ENCODE measurements at regions not wholly inside any gene's neighbourhood (a gene's known extent, or its start where the extent isn't known, plus 50 kb on each side); places are given as distances from the start of the nearest gene placed in this dataset.

DNA sequence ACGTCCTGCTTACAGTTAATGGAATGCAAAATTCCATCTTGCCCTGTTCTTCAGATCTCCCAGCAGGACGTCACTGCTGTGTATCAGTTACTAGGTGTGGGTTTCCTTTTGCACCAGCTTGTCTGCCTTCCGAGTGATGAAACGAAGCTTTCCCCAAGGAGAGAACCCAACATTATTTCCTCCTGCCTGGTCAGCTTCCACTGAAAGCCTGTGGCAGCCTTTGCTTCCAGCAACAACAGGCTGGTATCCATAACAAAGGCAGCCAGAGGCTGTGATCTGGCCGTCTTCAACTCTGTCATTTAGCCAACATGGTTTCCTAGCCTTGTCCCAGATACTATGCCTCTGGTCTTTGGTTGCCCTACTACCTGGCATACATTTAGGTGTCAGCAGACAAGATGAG lies 78.9 kb upstream of the HEY2 start:
- intact Hi-C loops (cut with micrococcal nuclease) (no loop called here), dilution Hi-C loops (cut with MboI; ENCODE audit: extremely low pct_ligation_motif_present, low sequenced_read_pairs) (no loop called here)
- Histone ChIP-seq H3K9me3 (replicated peaks; ENCODE audit: control insufficient read depth, insufficient read depth, low read length) (no peaks in the 10 kb centered on the region), H3K4me2 (ENCODE audit: insufficient read depth, low read length) (no peak overlapping the region), H3K9me1 (replicated peaks; ENCODE audit: control insufficient read depth, extremely low read depth, insufficient read depth, low read length) (no peaks in the 10 kb centered on the region), H2AFZ (ENCODE audit: low read depth, low read length) (no peak overlapping the region), H3K9ac (replicated peaks; ENCODE audit: extremely low read depth, insufficient read depth, low read length) (no peak overlapping the region), H3K36me3 (ENCODE audit: control insufficient read depth in 2 of 2, extremely low read depth in 1 of 2, insufficient read depth in 2 of 2, low read length in 2 of 2) (no peaks in the 10 kb centered on the region), H4K20me1 (replicated peaks; ENCODE audit: control insufficient read depth, extremely low read depth, insufficient read depth, low read length) (no peaks in the 10 kb centered on the region), H3K4me1 (ENCODE audit: control insufficient read depth, extremely low read depth, insufficient read depth, low read length) (no peaks in the 10 kb centered on the region), H3K79me2 (ENCODE audit: control insufficient read depth, insufficient read depth, low read length) (no peaks in the 10 kb centered on the region), H3K27me3 (ENCODE audit: control insufficient read depth in 2 of 2, insufficient read depth in 2 of 2, low read length in 2 of 2) (peaks cover 5 to 6% of the 10 kb centered on the region in 2 experiments), H3K4me3 (replicated peaks in 1 of 3; ENCODE audit: insufficient read depth in 1 of 3, low read depth in 1 of 3, low read length in 3 of 3) (no peak overlapping the region), H3K27ac (ENCODE audit: insufficient read depth, low read depth, low read length) (no peak overlapping the region)
- BruUV-seq (replicated peaks): no TSS peak
- CTCF ChIA-PET: no interaction called here
- DNase-seq (ENCODE audit: low read depth, low spot score) (no peak), FAIRE-seq (no peak)
- no peak for TF ChIP-seq GATA2 (IDR thresholded peaks at IDR 0.05; ENCODE audit: insufficient read depth, insufficient read length, low read depth, low read length)
- TF ChIP-seq JUN (IDR thresholded peaks at IDR 0.05; ENCODE audit: borderline replicate concordance, insufficient read depth, insufficient read length, low read depth): no peak
- TF ChIP-seq POLR2A (IDR thresholded peaks at IDR 0.05; ENCODE audit: low read depth, low read length): no peak
- TF ChIP-seq, protein P1, sequence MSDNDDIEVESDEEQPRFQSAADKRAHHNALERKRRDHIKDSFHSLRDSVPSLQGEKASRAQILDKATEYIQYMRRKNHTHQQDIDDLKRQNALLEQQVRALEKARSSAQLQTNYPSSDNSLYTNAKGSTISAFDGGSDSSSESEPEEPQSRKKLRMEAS (IDR thresholded peaks at IDR 0.05; ENCODE audit: insufficient read depth, insufficient read length): no peak
- no peak for TF ChIP-seq CTCF (IDR thresholded peaks at IDR 0.05; ENCODE audit: extremely low read depth in 1 of 2, insufficient read depth in 1 of 2, low read depth in 1 of 2, low read length in 2 of 2)
- POLR2A ChIA-PET: no interaction called here

- Histone ChIP-seq H2AFZ (ENCODE audit: low read depth, low read length) (no peak overlapping the region), H3K36me3 (ENCODE audit: control insufficient read depth in 2 of 2, extremely low read depth in 1 of 2, insufficient read depth in 2 of 2, low read length in 2 of 2) (no peaks in the 10 kb centered on the region), H3K4me2 (ENCODE audit: insufficient read depth, low read length) (no peak overlapping the region), H3K4me1 (ENCODE audit: control insufficient read depth, extremely low read depth, insufficient read depth, low read length) (no peaks in the 10 kb centered on the region), H4K20me1 (replicated peaks; ENCODE audit: control insufficient read depth, extremely low read depth, insufficient read depth, low read length) (no peaks in the 10 kb centered on the region), H3K79me2 (ENCODE audit: control insufficient read depth, insufficient read depth, low read length) (no peaks in the 10 kb centered on the region), H3K9me3 (replicated peaks; ENCODE audit: control insufficient read depth, insufficient read depth, low read length) (no peaks in the 10 kb centered on the region), H3K9ac (replicated peaks; ENCODE audit: extremely low read depth, insufficient read depth, low read length) (no peak overlapping the region), H3K27ac (ENCODE audit: insufficient read depth, low read depth, low read length) (no peak overlapping the region), H3K9me1 (replicated peaks; ENCODE audit: control insufficient read depth, extremely low read depth, insufficient read depth, low read length) (no peaks in the 10 kb centered on the region), H3K27me3 (ENCODE audit: control insufficient read depth in 2 of 2, insufficient read depth in 2 of 2, low read length in 2 of 2) (peaks cover 6 to 8% of the 10 kb centered on the region in 2 experiments), H3K4me3 (replicated peaks in 1 of 3; ENCODE audit: insufficient read depth in 1 of 3, low read depth in 1 of 3, low read length in 3 of 3) (no peak overlapping the region)
- BruUV-seq (replicated peaks): no TSS peak
- TF ChIP-seq MYC (IDR thresholded peaks at IDR 0.05; ENCODE audit: low read depth, low read length) (no peak), POLR2AphosphoS5 (IDR thresholded peaks at IDR 0.05; ENCODE audit: insufficient read depth, low read depth, low read length) (no peak), JUN (IDR thresholded peaks at IDR 0.05; ENCODE audit: borderline replicate concordance, insufficient read depth, insufficient read length, low read depth) (no peak), GATA2 (IDR thresholded peaks at IDR 0.05; ENCODE audit: insufficient read depth, insufficient read length, low read depth, low read length) (no peak), CTCF (IDR thresholded peaks at IDR 0.05; ENCODE audit: extremely low read depth in 1 of 2, insufficient read depth in 1 of 2, low read depth in 1 of 2, low read length in 2 of 2) (no peak)
- ChIA-PET POLR2A (no interaction called here), CTCF (no interaction called here)
- dilution Hi-C loops (cut with MboI; ENCODE audit: extremely low pct_ligation_motif_present, low sequenced_read_pairs): no loop called here
- intact Hi-C loops (cut with micrococcal nuclease): no loop called here
- no peak for DNase-seq (ENCODE audit: low read depth, low spot score)
- no peak for FAIRE-seq
Observed at GRCh38 chr6:125671323-125671722, 78.1 kb upstream of the HEY2 start.

Measured in endothelial cell of umbilical vein (primary cell).